ENCODE measurements at regions not wholly inside any gene's neighbourhood (a gene's known extent, or its start where the extent isn't known, plus 50 kb on each side); places are given as distances from the start of the nearest gene placed in this dataset.

- Histone ChIP-seq H3K4me1 (ENCODE audit: control insufficient read depth in 3 of 3, insufficient read depth in 3 of 3, low read length in 3 of 3) (no peaks in the 10 kb centered on the region), H3K4me3 (ENCODE audit: low read length in 3 of 3) (no peak overlapping the region), H3K36me3 (ENCODE audit: control insufficient read depth in 3 of 3, insufficient read depth in 3 of 3, low read length in 3 of 3) (no peaks in the 10 kb centered on the region), H3K27me3 (ENCODE audit: control insufficient read depth in 3 of 3, insufficient read depth in 3 of 3, low read length in 3 of 3) (no peaks in the 10 kb centered on the region), H3K9me3 (ENCODE audit: control insufficient read depth in 3 of 3, low read length in 3 of 3) (no peaks in the 10 kb centered on the region), H3K9ac (ENCODE audit: low read depth in 1 of 3, low read length in 3 of 3) (no peak overlapping the region), H3K27ac (ENCODE audit: low read depth, low read length) (no peak overlapping the region)
Observed at GRCh38 chr2:52077159-52077558, 1045.2 kb upstream of the NRXN1 start.

GRCh38 chr2:52074130-52074719 lies 1042.3 kb upstream of the NRXN1 start:
- Histone ChIP-seq H3K9ac (ENCODE audit: low read depth in 1 of 3, low read length in 3 of 3) (no peak overlapping the region), H3K36me3 (ENCODE audit: control insufficient read depth in 3 of 3, insufficient read depth in 3 of 3, low read length in 3 of 3) (no peaks in the 10 kb centered on the region), H3K27me3 (ENCODE audit: control insufficient read depth in 3 of 3, insufficient read depth in 3 of 3, low read length in 3 of 3) (no peaks in the 10 kb centered on the region)

GRCh38 chr2:52072949-52073348 lies 1041.0 kb upstream of the NRXN1 start:
- H3K4me1 ChIP-seq (ENCODE audit: control insufficient read depth in 3 of 3, insufficient read depth in 3 of 3, low read length in 3 of 3), result no peaks in the 10 kb centered on the region
- no peaks in the 10 kb centered on the region for H3K9me3 ChIP-seq (ENCODE audit: control insufficient read depth in 3 of 3, low read length in 3 of 3)
- no peak overlapping the region for H3K27ac ChIP-seq (ENCODE audit: low read depth, low read length)
- H3K36me3 ChIP-seq (ENCODE audit: control insufficient read depth in 3 of 3, insufficient read depth in 3 of 3, low read length in 3 of 3), result no peaks in the 10 kb centered on the region
- H3K9ac ChIP-seq (ENCODE audit: low read depth in 1 of 3, low read length in 3 of 3), result no peak overlapping the region
- H3K4me3 ChIP-seq (ENCODE audit: low read length in 3 of 3), result no peak overlapping the region
- H3K27me3 ChIP-seq (ENCODE audit: control insufficient read depth in 3 of 3, insufficient read depth in 3 of 3, low read length in 3 of 3), result no peaks in the 10 kb centered on the region

More at GRCh38 chr2:52074130-52074719, 1042.3 kb upstream of the NRXN1 start:
- no peaks in the 10 kb centered on the region for H3K9me3 ChIP-seq (ENCODE audit: control insufficient read depth in 3 of 3, low read length in 3 of 3)
- no peak overlapping the region for H3K27ac ChIP-seq (ENCODE audit: low read depth, low read length)
- H3K4me3 ChIP-seq (ENCODE audit: low read length in 3 of 3), result no peak overlapping the region
- H3K4me1 ChIP-seq (ENCODE audit: control insufficient read depth in 3 of 3, insufficient read depth in 3 of 3, low read length in 3 of 3), result no peaks in the 10 kb centered on the region

GRCh38 chr2:52070665-52071064 lies 1038.7 kb upstream of the NRXN1 start:
- H3K27me3 ChIP-seq (ENCODE audit: control insufficient read depth in 3 of 3, insufficient read depth in 3 of 3, low read length in 3 of 3), result no peaks in the 10 kb centered on the region
- H3K27ac ChIP-seq (ENCODE audit: low read depth, low read length), result no peak overlapping the region
- H3K9ac ChIP-seq (ENCODE audit: low read depth in 1 of 3, low read length in 3 of 3), result no peak overlapping the region
- no peaks in the 10 kb centered on the region for H3K9me3 ChIP-seq (ENCODE audit: control insufficient read depth in 3 of 3, low read length in 3 of 3)
- no peaks in the 10 kb centered on the region for H3K4me1 ChIP-seq (ENCODE audit: control insufficient read depth in 3 of 3, insufficient read depth in 3 of 3, low read length in 3 of 3)
- H3K4me3 ChIP-seq (ENCODE audit: low read length in 3 of 3), result no peak overlapping the region
- H3K36me3 ChIP-seq (ENCODE audit: control insufficient read depth in 3 of 3, insufficient read depth in 3 of 3, low read length in 3 of 3), result no peaks in the 10 kb centered on the region

GRCh38 chr2:52064234-52064633 lies 1032.3 kb upstream of the NRXN1 start:
- Histone ChIP-seq H3K27ac (ENCODE audit: low read depth, low read length) (no peak overlapping the region), H3K9me3 (ENCODE audit: control insufficient read depth in 3 of 3, low read length in 3 of 3) (no peaks in the 10 kb centered on the region), H3K9ac (ENCODE audit: low read depth in 1 of 3, low read length in 3 of 3) (no peak overlapping the region), H3K27me3 (ENCODE audit: control insufficient read depth in 3 of 3, insufficient read depth in 3 of 3, low read length in 3 of 3) (no peaks in the 10 kb centered on the region), H3K4me1 (ENCODE audit: control insufficient read depth in 3 of 3, insufficient read depth in 3 of 3, low read length in 3 of 3) (no peaks in the 10 kb centered on the region), H3K36me3 (ENCODE audit: control insufficient read depth in 3 of 3, insufficient read depth in 3 of 3, low read length in 3 of 3) (no peaks in the 10 kb centered on the region), H3K4me3 (ENCODE audit: low read length in 3 of 3) (no peak overlapping the region)

GRCh38 chr2:52054824-52055223 lies 1022.9 kb upstream of the NRXN1 start:
- H3K9ac ChIP-seq (ENCODE audit: low read depth in 1 of 3, low read length in 3 of 3), result no peak overlapping the region
- no peaks in the 10 kb centered on the region for H3K9me3 ChIP-seq (ENCODE audit: control insufficient read depth in 3 of 3, low read length in 3 of 3)
- H3K27me3 ChIP-seq (ENCODE audit: control insufficient read depth in 3 of 3, insufficient read depth in 3 of 3, low read length in 3 of 3), result no peaks in the 10 kb centered on the region
- H3K4me3 ChIP-seq (ENCODE audit: low read length in 3 of 3), result no peak overlapping the region
- H3K36me3 ChIP-seq (ENCODE audit: control insufficient read depth in 3 of 3, insufficient read depth in 3 of 3, low read length in 3 of 3), result no peaks in the 10 kb centered on the region
- no peak overlapping the region for H3K27ac ChIP-seq (ENCODE audit: low read depth, low read length)
- H3K4me1 ChIP-seq (ENCODE audit: control insufficient read depth in 3 of 3, insufficient read depth in 3 of 3, low read length in 3 of 3), result no peaks in the 10 kb centered on the region

GRCh38 chr2:52036853-52037252 lies 1004.9 kb upstream of the NRXN1 start:
- no peaks in the 10 kb centered on the region for H3K4me1 ChIP-seq (ENCODE audit: control insufficient read depth in 3 of 3, insufficient read depth in 3 of 3, low read length in 3 of 3)
- H3K9ac ChIP-seq (ENCODE audit: low read depth in 1 of 3, low read length in 3 of 3), result no peak overlapping the region
- H3K9me3 ChIP-seq (ENCODE audit: control insufficient read depth in 3 of 3, low read length in 3 of 3), result no peaks in the 10 kb centered on the region
- no peak overlapping the region for H3K4me3 ChIP-seq (ENCODE audit: low read length in 3 of 3)
- H3K27ac ChIP-seq (ENCODE audit: low read depth, low read length), result no peak overlapping the region
- no peaks in the 10 kb centered on the region for H3K36me3 ChIP-seq (ENCODE audit: control insufficient read depth in 3 of 3, insufficient read depth in 3 of 3, low read length in 3 of 3)
- no peaks in the 10 kb centered on the region for H3K27me3 ChIP-seq (ENCODE audit: control insufficient read depth in 3 of 3, insufficient read depth in 3 of 3, low read length in 3 of 3)

- no peaks in the 10 kb centered on the region for H3K4me1 ChIP-seq (ENCODE audit: control insufficient read depth in 3 of 3, insufficient read depth in 3 of 3, low read length in 3 of 3)
- H3K36me3 ChIP-seq (ENCODE audit: control insufficient read depth in 3 of 3, insufficient read depth in 3 of 3, low read length in 3 of 3), result no peaks in the 10 kb centered on the region
- H3K9me3 ChIP-seq (ENCODE audit: control insufficient read depth in 3 of 3, low read length in 3 of 3), result no peaks in the 10 kb centered on the region
- no peak overlapping the region for H3K27ac ChIP-seq (ENCODE audit: low read depth, low read length)
- no peak overlapping the region for H3K4me3 ChIP-seq (ENCODE audit: low read length in 3 of 3)
- H3K27me3 ChIP-seq (ENCODE audit: control insufficient read depth in 3 of 3, insufficient read depth in 3 of 3, low read length in 3 of 3), result no peaks in the 10 kb centered on the region
- no peak overlapping the region for H3K9ac ChIP-seq (ENCODE audit: low read depth in 1 of 3, low read length in 3 of 3)
Observed at GRCh38 chr2:52036024-52036423, 1004.1 kb upstream of the NRXN1 start.

- no peak overlapping the region for H3K9ac ChIP-seq (ENCODE audit: low read depth in 1 of 3, low read length in 3 of 3)
- H3K9me3 ChIP-seq (ENCODE audit: control insufficient read depth in 3 of 3, low read length in 3 of 3), result no peaks in the 10 kb centered on the region
- no peak overlapping the region for H3K4me3 ChIP-seq (ENCODE audit: low read length in 3 of 3)
- no peak overlapping the region for H3K27ac ChIP-seq (ENCODE audit: low read depth, low read length)
- no peaks in the 10 kb centered on the region for H3K36me3 ChIP-seq (ENCODE audit: control insufficient read depth in 3 of 3, insufficient read depth in 3 of 3, low read length in 3 of 3)
- H3K27me3 ChIP-seq (ENCODE audit: control insufficient read depth in 3 of 3, insufficient read depth in 3 of 3, low read length in 3 of 3), result no peaks in the 10 kb centered on the region
- no peaks in the 10 kb centered on the region for H3K4me1 ChIP-seq (ENCODE audit: control insufficient read depth in 3 of 3, insufficient read depth in 3 of 3, low read length in 3 of 3)
Observed at GRCh38 chr2:52035391-52035790, 1003.5 kb upstream of the NRXN1 start.

- Histone ChIP-seq H3K4me3 (ENCODE audit: low read length in 3 of 3) (no peak overlapping the region), H3K9ac (ENCODE audit: low read depth in 1 of 3, low read length in 3 of 3) (no peak overlapping the region), H3K4me1 (ENCODE audit: control insufficient read depth in 3 of 3, insufficient read depth in 3 of 3, low read length in 3 of 3) (no peaks in the 10 kb centered on the region), H3K36me3 (ENCODE audit: control insufficient read depth in 3 of 3, insufficient read depth in 3 of 3, low read length in 3 of 3) (no peaks in the 10 kb centered on the region), H3K9me3 (ENCODE audit: control insufficient read depth in 3 of 3, low read length in 3 of 3) (no peaks in the 10 kb centered on the region), H3K27ac (ENCODE audit: low read depth, low read length) (no peak overlapping the region), H3K27me3 (ENCODE audit: control insufficient read depth in 3 of 3, insufficient read depth in 3 of 3, low read length in 3 of 3) (no peaks in the 10 kb centered on the region)
Observed at GRCh38 chr2:52034706-52035105, 1002.8 kb upstream of the NRXN1 start.

GRCh38 chr2:52022006-52022405 lies 990.1 kb upstream of the NRXN1 start:
- Histone ChIP-seq H3K9ac (ENCODE audit: low read depth in 1 of 3, low read length in 3 of 3) (no peak overlapping the region), H3K36me3 (ENCODE audit: control insufficient read depth in 3 of 3, insufficient read depth in 3 of 3, low read length in 3 of 3) (no peaks in the 10 kb centered on the region), H3K4me3 (ENCODE audit: low read length in 3 of 3) (no peak overlapping the region), H3K27ac (ENCODE audit: low read depth, low read length) (no peak overlapping the region), H3K4me1 (ENCODE audit: control insufficient read depth in 3 of 3, insufficient read depth in 3 of 3, low read length in 3 of 3) (no peaks in the 10 kb centered on the region), H3K9me3 (ENCODE audit: control insufficient read depth in 3 of 3, low read length in 3 of 3) (no peaks in the 10 kb centered on the region), H3K27me3 (ENCODE audit: control insufficient read depth in 3 of 3, insufficient read depth in 3 of 3, low read length in 3 of 3) (no peaks in the 10 kb centered on the region)
